Calu3 (cell line): ENCODE measurements at regions not wholly inside any gene's neighbourhood (a gene's known extent, or its start where the extent isn't known, plus 50 kb on each side); places are given as distances from the start of the nearest gene placed in this dataset.

ENCODE experiments used
- BruUV-seq: library from RNA; stranded (reverse); fragments of 400-500 nt; replicated peaks from 2 replicates; lab custom pipeline; 2021; lab: Mats Ljungman, UMichigan
- CTCF ChIA-PET: fragments of 300-600 bp; sonication (Branson Sonifier 250); formaldehyde crosslinking; loops from one replicate; lab custom pipeline; 2022; ENCODE audit warnings: antibody characterized with exemption; lab: Charles Lee
- DNase-seq: peaks from one replicate; pipeline ENCODE4 v3.0.0; 2022
- H3K27ac Mint-ChIP-seq: one replicate; pipeline ENCODE4 v1.8.0; 2022; ENCODE audit warnings: mixed read lengths; ENCODE audit not compliant: unreplicated experiment
- H3K27me3 Mint-ChIP-seq: one replicate; pipeline ENCODE4 v1.8.0; 2022; ENCODE audit warnings: mixed read lengths; ENCODE audit not compliant: unreplicated experiment
- H3K36me3 Mint-ChIP-seq: one replicate; pipeline ENCODE4 v1.8.0; 2022; ENCODE audit warnings: mild to moderate bottlenecking, moderate library complexity, mixed read lengths; ENCODE audit not compliant: insufficient read depth, unreplicated experiment
- H3K4me1 Mint-ChIP-seq: one replicate; pipeline ENCODE4 v1.8.0; 2022; ENCODE audit warnings: mild to moderate bottlenecking, low read depth, mixed read lengths; ENCODE audit not compliant: unreplicated experiment
- H3K4me3 Mint-ChIP-seq: one replicate; pipeline ENCODE4 v1.8.0; 2022; ENCODE audit warnings: mild to moderate bottlenecking, low read depth, moderate library complexity, mixed read lengths; ENCODE audit not compliant: unreplicated experiment
- H3K9me3 Mint-ChIP-seq: one replicate; pipeline ENCODE4 v1.8.0; 2022; ENCODE audit warnings: low read depth, mixed read lengths; ENCODE audit not compliant: unreplicated experiment
- CTCF ChIP-seq: fragments of 200-600 bp; IDR thresholded peaks from one replicate; pipeline ENCODE4 v1.8.0; 2022; ENCODE audit warnings: antibody characterized with exemption; ENCODE audit not compliant: unreplicated experiment
- intact Hi-C: fragments of 100-400 bp; cut with micrococcal nuclease; formaldehyde crosslinking; loops from one replicate; pipeline ENCODE4 v1.10.0; 2022; ENCODE audit not compliant: unreplicated experiment

- CTCF ChIA-PET, result no interaction called here
- H3K27me3 Mint-ChIP-seq, result no peaks in the 10 kb centered on the region
- no TSS peak for BruUV-seq
Measured at GRCh38 chr1:42012852-42013251, 94.1 kb upstream of the HIVEP3 start.

GRCh38 chr1:42010381-42010780 is 91.7 kb upstream of the HIVEP3 start:
- H3K9me3 Mint-ChIP-seq, result no peaks in the 10 kb centered on the region
- intact Hi-C loops, result no loop called here
- no peak for DNase-seq
- peaks cover 2% of the 10 kb centered on the region for H3K36me3 Mint-ChIP-seq
- peaks cover 13% of the 10 kb centered on the region for H3K4me1 Mint-ChIP-seq
- H3K27ac Mint-ChIP-seq, result no peak overlapping the region
- H3K27me3 Mint-ChIP-seq, result no peaks in the 10 kb centered on the region
- CTCF ChIA-PET, result no interaction called here
- H3K4me3 Mint-ChIP-seq, result no peak overlapping the region
- no peak for TF ChIP-seq CTCF
- no TSS peak for BruUV-seq

More at GRCh38 chr1:42012852-42013251, 94.1 kb upstream of the HIVEP3 start:
- H3K9me3 Mint-ChIP-seq, result no peaks in the 10 kb centered on the region
- H3K4me1 Mint-ChIP-seq, result peaks cover 17% of the 10 kb centered on the region
- DNase-seq, result no peak
- TF ChIP-seq CTCF, result no peak
- intact Hi-C loops, result no loop called here
- H3K36me3 Mint-ChIP-seq, result peaks cover 4% of the 10 kb centered on the region
- no peak overlapping the region for H3K27ac Mint-ChIP-seq
- H3K4me3 Mint-ChIP-seq, result no peak overlapping the region

GRCh38 chr1:42008264-42008663 is 89.5 kb upstream of the HIVEP3 start:
- no TSS peak for BruUV-seq
- TF ChIP-seq CTCF, result no peak
- DNase-seq, result no peak
- CTCF ChIA-PET, result no interaction called here
- Mint-ChIP-seq H3K9me3 (no peaks in the 10 kb centered on the region), H3K27me3 (no peaks in the 10 kb centered on the region), H3K4me1 (peaks cover 19% of the 10 kb centered on the region), H3K27ac (no peak overlapping the region), H3K36me3 (no peaks in the 10 kb centered on the region), H3K4me3 (no peak overlapping the region)
- intact Hi-C loops, result no loop called here

- DNase-seq, result no peak
- CTCF ChIA-PET, result interaction anchor here (0.6 to 1.3 kb wide), 2 partner anchors 29 to 71 kb away, joined by 3 to 9 read pairs; no protein-coding TSS in a partner anchor
- intact Hi-C loops, result no loop called here
- Mint-ChIP-seq H3K9me3 (no peaks in the 10 kb centered on the region), H3K36me3 (no peaks in the 10 kb centered on the region), H3K27me3 (no peaks in the 10 kb centered on the region), H3K4me3 (no peak overlapping the region), H3K4me1 (peaks cover 22% of the 10 kb centered on the region), H3K27ac (no peak overlapping the region)
- BruUV-seq, result no TSS peak
- TF ChIP-seq CTCF, result no peak
Measured at GRCh38 chr1:42006836-42007235, 88.1 kb upstream of the HIVEP3 start.
